ENCODE measurements at regions not wholly inside any gene's neighbourhood (a gene's known extent, or its start where the extent isn't known, plus 50 kb on each side); places are given as distances from the start of the nearest gene placed in this dataset.

GRCh38 chr3:88000853-88001252, 58.0 kb downstream of the CGGBP1 start:
- TF ChIP-seq CTCF (conservative IDR thresholded peaks at IDR 0.05; ENCODE audit: low read depth, low read length) = no peak
- H3K4me3 ChIP-seq (ENCODE audit: low read depth, low read length) = no peak overlapping the region
- no peak for DNase-seq (ENCODE audit: low read depth)

GRCh38 chr3:87997966-87998365, 60.8 kb downstream of the CGGBP1 start:
- no peak overlapping the region for H3K4me3 ChIP-seq (ENCODE audit: low read depth, low read length)
- DNase-seq (ENCODE audit: low read depth) = no peak
- no peak for TF ChIP-seq CTCF (conservative IDR thresholded peaks at IDR 0.05; ENCODE audit: low read depth, low read length)

- peak; percentile 53 for DNase-seq (ENCODE audit: low read depth)
- H3K4me3 ChIP-seq (ENCODE audit: low read depth, low read length) = no peak overlapping the region
- no peak for TF ChIP-seq CTCF (conservative IDR thresholded peaks at IDR 0.05; ENCODE audit: low read depth, low read length)
These were observed 61.5 kb downstream of the CGGBP1 start for GRCh38 chr3:87997298-87997697.

- no peak for DNase-seq (ENCODE audit: low read depth)
- H3K4me3 ChIP-seq (ENCODE audit: low read depth, low read length) = no peak overlapping the region
- no peak for TF ChIP-seq CTCF (conservative IDR thresholded peaks at IDR 0.05; ENCODE audit: low read depth, low read length)
These were observed 61.9 kb downstream of the CGGBP1 start for GRCh38 chr3:87996882-87997281.

- no peak overlapping the region for H3K4me3 ChIP-seq (ENCODE audit: low read depth, low read length)
- DNase-seq (ENCODE audit: low read depth) = no peak
- no peak for TF ChIP-seq CTCF (conservative IDR thresholded peaks at IDR 0.05; ENCODE audit: low read depth, low read length)
These were observed 65.2 kb downstream of the CGGBP1 start for GRCh38 chr3:87993566-87993965.

GRCh38 chr3:87987952-87988351, 70.9 kb downstream of the CGGBP1 start:
- TF ChIP-seq CTCF (conservative IDR thresholded peaks at IDR 0.05; ENCODE audit: low read depth, low read length) = no peak
- H3K4me3 ChIP-seq (ENCODE audit: low read depth, low read length) = no peak overlapping the region
- no peak for DNase-seq (ENCODE audit: low read depth)

- H3K4me3 ChIP-seq (ENCODE audit: low read depth, low read length) = no peak overlapping the region
- no peak for TF ChIP-seq CTCF (conservative IDR thresholded peaks at IDR 0.05; ENCODE audit: low read depth, low read length)
- no peak for DNase-seq (ENCODE audit: low read depth)
These were observed 76.4 kb downstream of the CGGBP1 start for GRCh38 chr3:87982421-87982820.

Measured in epithelial cell of proximal tubule (primary cell).